A673 (cell line): ENCODE measurements at regions not wholly inside any gene's neighbourhood (a gene's known extent, or its start where the extent isn't known, plus 50 kb on each side); places are given as distances from the start of the nearest gene placed in this dataset.
A peak's percentile ranks its signal among the peaks of the same experiment; 100 is the strongest.

Source experiments
- BruUV-seq: library from RNA; stranded (reverse); fragments of 400-500 nt; replicated peaks from 2 replicates; lab custom pipeline; 2021; lab: Mats Ljungman, UMichigan
- CTCF ChIA-PET: fragments of 300-600 bp; sonication (Branson Sonifier 250); formaldehyde crosslinking; loops from one replicate; lab custom pipeline; 2022; ENCODE audit warnings: antibody characterized with exemption; lab: Charles Lee
- POLR2A ChIA-PET: fragments of 300-600 bp; sonication (Branson Sonifier 250); formaldehyde crosslinking; loops from one replicate; lab custom pipeline; 2022; ENCODE audit warnings: antibody characterized with exemption; ENCODE audit not compliant: low non-redundant PET; lab: Charles Lee
- DNase-seq: peaks from one replicate; pipeline ENCODE4 v3.0.0-alpha.2; 2015; ENCODE audit warnings: low spot score
- H3K27ac ChIP-seq: fragments of 200-600 bp; sonication (generic); 2 replicates; pipeline ENCODE4 v1.5.1; 2016; ENCODE audit warnings: mixed run types, low read depth, mild to moderate bottlenecking, mixed read lengths, antibody characterized with exemption, low read length; ENCODE audit not compliant: poor library complexity, severe bottlenecking
- H3K27me3 ChIP-seq: fragments of 200-600 bp; sonication (generic); replicated peaks from 2 replicates; pipeline ENCODE4 v1.6.1; 2017; ENCODE audit warnings: mixed run types, low read depth, mild to moderate bottlenecking, mixed read lengths, antibody characterized with exemption, low read length; ENCODE audit not compliant: insufficient read depth, poor library complexity
- H3K36me3 ChIP-seq: fragments of 200-600 bp; sonication (generic); 2 replicates; pipeline ENCODE4 v1.6.1; 2016; ENCODE audit warnings: mixed run types, mild to moderate bottlenecking, mixed read lengths, antibody characterized with exemption, low read length; ENCODE audit not compliant: insufficient read depth, poor library complexity, severe bottlenecking
- H3K4me1 ChIP-seq: fragments of 200-600 bp; sonication (generic); 2 replicates; pipeline ENCODE4 v1.6.1; 2017; ENCODE audit warnings: mixed run types, mild to moderate bottlenecking, mixed read lengths, antibody characterized with exemption, low read length; ENCODE audit not compliant: insufficient read depth, poor library complexity, severe bottlenecking
- H3K4me3 ChIP-seq: fragments of 200-600 bp; sonication (generic); 2 replicates; pipeline ENCODE4 v1.5.1; 2016; ENCODE audit warnings: low read depth, mixed run types, mild to moderate bottlenecking, mixed read lengths, low read length; ENCODE audit not compliant: poor library complexity, severe bottlenecking
- H3K9me3 ChIP-seq: fragments of 200-600 bp; sonication (generic); 2 replicates; pipeline ENCODE4 v1.6.1; 2016; ENCODE audit warnings: mixed run types, low read depth, mild to moderate bottlenecking, mixed read lengths, antibody characterized with exemption, low read length; ENCODE audit not compliant: poor library complexity, severe bottlenecking
- CTCF ChIP-seq: fragments of 300-800, 200-600 bp; sonication (generic); conservative IDR thresholded peaks from 2 replicates; pipeline ENCODE4 v1.5.1; 2017; ENCODE audit warnings: low read depth, mild to moderate bottlenecking, antibody characterized with exemption, low read length, moderate library complexity, mixed read lengths
- EZH2 ChIP-seq: fragments of 200-600 bp; sonication (generic); IDR thresholded peaks from 2 replicates; pipeline ENCODE4 v1.6.1; 2017; ENCODE audit warnings: borderline replicate concordance, low read depth, mild to moderate bottlenecking, mixed read lengths, antibody characterized with exemption, low read length; ENCODE audit not compliant: poor library complexity, severe bottlenecking
- intact Hi-C: fragments of 100-400 bp; cut with micrococcal nuclease; formaldehyde crosslinking; loops from one replicate; pipeline ENCODE4 v1.10.0; 2022; ENCODE audit not compliant: unreplicated experiment

GRCh38 chr16:86219655-86220445 lies 290.5 kb upstream of the FOXF1 start:
- intact Hi-C loops = no loop called here
- no peak overlapping the region for H3K27ac ChIP-seq
- ChIA-PET POLR2A (no interaction called here), CTCF (no interaction called here)
- H3K4me3 ChIP-seq = no peak overlapping the region
- no peaks in the 10 kb centered on the region for H3K4me1 ChIP-seq
- DNase-seq = no peak
- H3K27me3 ChIP-seq = peaks cover 80% of the 10 kb centered on the region
- no peaks in the 10 kb centered on the region for H3K9me3 ChIP-seq
- peak; percentile 47 for TF ChIP-seq EZH2
- no peak for TF ChIP-seq CTCF
- no peaks in the 10 kb centered on the region for H3K36me3 ChIP-seq
- BruUV-seq = no TSS peak

- Histone ChIP-seq H3K27ac (no peak overlapping the region), H3K36me3 (no peaks in the 10 kb centered on the region), H3K27me3 (peaks cover 85% of the 10 kb centered on the region), H3K4me3 (no peak overlapping the region), H3K9me3 (no peaks in the 10 kb centered on the region), H3K4me1 (no peaks in the 10 kb centered on the region)
- no peak for DNase-seq
- BruUV-seq = no TSS peak
- TF ChIP-seq EZH2 (no peak), CTCF (no peak)
- CTCF ChIA-PET = no interaction called here
- POLR2A ChIA-PET = no interaction called here
- intact Hi-C loops = no loop called here
These were observed 289.8 kb upstream of the FOXF1 start for GRCh38 chr16:86220561-86220960.

- Histone ChIP-seq H3K4me3 (no peak overlapping the region), H3K9me3 (no peaks in the 10 kb centered on the region), H3K27me3 (peaks cover 90% of the 10 kb centered on the region), H3K36me3 (no peaks in the 10 kb centered on the region), H3K4me1 (no peaks in the 10 kb centered on the region), H3K27ac (no peak overlapping the region)
- CTCF ChIA-PET = no interaction called here
- TF ChIP-seq EZH2 (no peak), CTCF (no peak)
- no peak for DNase-seq
- no TSS peak for BruUV-seq
- POLR2A ChIA-PET = no interaction called here
- intact Hi-C loops = no loop called here
These were observed 289.2 kb upstream of the FOXF1 start for GRCh38 chr16:86221085-86221484.
